GM18520 (cell line): ENCODE measurements at regions not wholly inside any gene's neighbourhood (a gene's known extent, or its start where the extent isn't known, plus 50 kb on each side); places are given as distances from the start of the nearest gene placed in this dataset.
A peak's percentile ranks its signal among the peaks of the same experiment; 100 is the strongest.
"Not testable (repeated sequence)": the region's sequence is repeated elsewhere in the genome, so short reads cannot be mapped to it uniquely, and the experiment has no call there.

Experiments used
- ATAC-seq: cut with Tn5 transposase; IDR thresholded peaks from one replicate; pipeline ENCODE4 v1.9.1; 2021; ENCODE audit not compliant: unreplicated experiment

- no peak for ATAC-seq
These were observed 60.0 kb upstream of the EDAR start for GRCh38 chr2:109049022-109049421.

- ATAC-seq: no peak
These were observed 59.1 kb upstream of the EDAR start for GRCh38 chr2:109048163-109048562.

GRCh38 chr2:109047569-109047968, 58.5 kb upstream of the EDAR start:
- ATAC-seq: not testable (repeated sequence)

GRCh38 chr2:109046925-109047508, 58.0 kb upstream of the EDAR start:
- peak; percentile 98 for ATAC-seq

GRCh38 chr2:109045505-109045904, 56.5 kb upstream of the EDAR start:
- ATAC-seq: no peak

- no peak for ATAC-seq
These were observed 50.0 kb upstream of the EDAR start for GRCh38 chr2:109038992-109039391.
